Activated T-helper 1 cell treated with anti-CD3 and anti-CD28 coated beads, Interleukin-12 subunit alpha, Interleukin-12 subunit beta, Interleukin-2, Interleukin-4 antibody, amounts not matched to agents 30 ng/mL and 10 ng/mL and 1 ng/mL, durations not matched to agents 14 hours and 24 hours and 36 hours (primary cell): ENCODE measurements at regions not wholly inside any gene's neighbourhood (a gene's known extent, or its start where the extent isn't known, plus 50 kb on each side); places are given as distances from the start of the nearest gene placed in this dataset.

Experiments
- DNase-seq: peaks from one replicate; pipeline ENCODE4 v3.0.0; 2021; ENCODE audit warnings: low spot score
- H3K27ac Mint-ChIP-seq: one replicate; pipeline ENCODE4 v1.8.0; 2021; ENCODE audit warnings: mild to moderate bottlenecking, mixed read lengths
- H3K27me3 Mint-ChIP-seq: one replicate; pipeline ENCODE4 v1.8.0; 2022; ENCODE audit warnings: mild to moderate bottlenecking, moderate library complexity, mixed read lengths; ENCODE audit not compliant: insufficient read depth
- H3K36me3 Mint-ChIP-seq: one replicate; pipeline ENCODE4 v1.8.0; 2021; ENCODE audit warnings: low read depth, mixed read lengths
- H3K4me1 Mint-ChIP-seq: one replicate; pipeline ENCODE4 v1.8.0; 2021; ENCODE audit warnings: low read depth, mixed read lengths
- H3K4me3 Mint-ChIP-seq: one replicate; pipeline ENCODE4 v1.8.0; 2021; ENCODE audit warnings: mild to moderate bottlenecking, moderate library complexity, mixed read lengths
- H3K9me3 Mint-ChIP-seq: one replicate; pipeline ENCODE4 v1.8.0; 2021; ENCODE audit warnings: mixed read lengths
- intact Hi-C: fragments of 100-400 bp; cut with micrococcal nuclease; formaldehyde crosslinking; loops from one replicate; pipeline ENCODE4 v1.15.1; 2024

DNA sequence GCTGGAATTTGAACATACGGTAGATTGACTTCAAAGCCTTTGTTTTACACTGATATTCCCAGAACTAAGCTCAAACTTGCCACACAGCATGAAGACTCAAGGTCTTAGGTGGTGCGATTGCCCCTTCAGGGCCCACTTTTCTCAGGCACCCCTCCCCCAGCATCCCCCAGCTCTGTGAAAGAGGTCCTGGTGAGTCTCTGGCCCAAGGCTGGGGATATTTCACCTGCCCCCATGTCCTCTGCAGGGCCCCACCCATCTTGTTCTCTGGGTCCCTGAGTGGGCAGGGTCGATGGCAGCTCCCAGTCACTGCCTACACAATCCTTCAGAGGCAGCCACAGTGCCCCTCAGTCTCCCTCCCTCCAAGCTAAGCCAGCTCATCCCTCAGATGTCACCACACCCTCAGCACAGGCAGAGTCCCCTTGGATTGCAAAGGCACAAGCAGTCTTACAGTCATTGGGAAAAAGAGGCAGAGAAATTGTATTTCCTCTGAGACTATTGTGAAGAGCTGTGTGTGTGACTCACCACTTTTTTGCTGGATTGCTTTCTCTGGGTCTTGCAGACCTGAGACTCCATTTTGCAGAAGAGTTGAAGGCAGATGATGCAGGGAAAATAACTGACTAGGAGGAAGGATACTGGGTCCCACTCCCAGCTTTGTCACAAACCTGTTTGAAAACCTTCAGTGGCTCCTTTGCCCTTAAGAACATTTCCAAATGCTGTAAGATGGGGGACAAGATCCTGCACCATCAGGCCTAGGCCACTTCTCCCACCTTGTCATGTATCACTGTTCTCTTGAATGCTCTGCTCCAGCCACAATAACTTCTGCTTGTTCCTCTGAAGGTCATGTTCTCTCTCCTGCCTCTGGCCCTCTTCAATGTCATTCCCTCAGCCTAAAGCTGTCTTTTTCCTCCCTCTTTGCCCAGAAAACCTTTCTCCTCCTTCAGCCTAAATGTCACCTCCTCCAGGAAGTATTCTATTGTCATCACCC is 119.1 kb upstream of the GRIK3 start:
- Mint-ChIP-seq H3K27ac (no peak overlapping the region), H3K4me3 (no peak overlapping the region), H3K4me1 (no peaks in the 10 kb centered on the region), H3K9me3 (no peaks in the 10 kb centered on the region), H3K27me3 (no peaks in the 10 kb centered on the region), H3K36me3 (no peaks in the 10 kb centered on the region)
- no peak for DNase-seq
- intact Hi-C loops: no loop called here

DNA sequence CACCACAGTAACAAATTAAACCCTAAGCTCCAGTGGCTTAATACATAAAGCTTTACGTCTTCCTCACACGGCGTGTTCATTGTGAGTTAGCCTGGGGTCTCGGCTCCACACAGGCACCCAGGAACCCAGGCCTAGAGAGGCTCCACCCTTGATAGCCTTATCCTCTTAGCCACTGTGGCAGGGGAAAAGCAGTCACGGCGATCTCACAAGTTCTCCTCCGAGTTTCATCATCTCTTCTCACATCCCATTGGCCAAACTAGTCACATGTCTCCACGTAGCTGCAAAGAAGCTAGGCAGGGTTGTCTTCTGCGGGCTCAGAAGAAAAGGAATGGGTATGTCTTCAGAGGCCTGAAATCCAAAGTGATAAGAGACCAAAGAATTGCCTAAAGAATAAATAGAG is 122.3 kb upstream of the GRIK3 start:
- no peak overlapping the region for H3K4me3 Mint-ChIP-seq
- intact Hi-C loops: no loop called here
- no peaks in the 10 kb centered on the region for H3K27me3 Mint-ChIP-seq
- no peaks in the 10 kb centered on the region for H3K36me3 Mint-ChIP-seq
- DNase-seq: no peak
- no peak overlapping the region for H3K27ac Mint-ChIP-seq
- no peaks in the 10 kb centered on the region for H3K9me3 Mint-ChIP-seq
- H3K4me1 Mint-ChIP-seq: no peaks in the 10 kb centered on the region

GRCh38 chr1:37157634-37158033 is 123.3 kb upstream of the GRIK3 start:
- Mint-ChIP-seq H3K27me3 (no peaks in the 10 kb centered on the region), H3K9me3 (no peaks in the 10 kb centered on the region), H3K36me3 (no peaks in the 10 kb centered on the region), H3K4me3 (no peak overlapping the region), H3K27ac (no peak overlapping the region), H3K4me1 (no peaks in the 10 kb centered on the region)
- intact Hi-C loops: no loop called here
- DNase-seq: no peak

GRCh38 chr1:37158113-37158749 is 123.9 kb upstream of the GRIK3 start:
- H3K4me3 Mint-ChIP-seq: no peak overlapping the region
- intact Hi-C loops: no loop called here

GRCh38 chr1:37159102-37159501 is 124.8 kb upstream of the GRIK3 start:
- H3K36me3 Mint-ChIP-seq: no peaks in the 10 kb centered on the region
- H3K27ac Mint-ChIP-seq: no peak overlapping the region
- no peaks in the 10 kb centered on the region for H3K4me1 Mint-ChIP-seq
- no peak overlapping the region for H3K4me3 Mint-ChIP-seq
- no peak for DNase-seq
- H3K27me3 Mint-ChIP-seq: no peaks in the 10 kb centered on the region
- no peaks in the 10 kb centered on the region for H3K9me3 Mint-ChIP-seq
- intact Hi-C loops: no loop called here

More at GRCh38 chr1:37158113-37158749, 123.9 kb upstream of the GRIK3 start:
- Mint-ChIP-seq H3K4me1 (no peaks in the 10 kb centered on the region), H3K36me3 (no peaks in the 10 kb centered on the region), H3K27me3 (no peaks in the 10 kb centered on the region), H3K27ac (no peak overlapping the region), H3K9me3 (no peaks in the 10 kb centered on the region)
- no peak for DNase-seq

DNA sequence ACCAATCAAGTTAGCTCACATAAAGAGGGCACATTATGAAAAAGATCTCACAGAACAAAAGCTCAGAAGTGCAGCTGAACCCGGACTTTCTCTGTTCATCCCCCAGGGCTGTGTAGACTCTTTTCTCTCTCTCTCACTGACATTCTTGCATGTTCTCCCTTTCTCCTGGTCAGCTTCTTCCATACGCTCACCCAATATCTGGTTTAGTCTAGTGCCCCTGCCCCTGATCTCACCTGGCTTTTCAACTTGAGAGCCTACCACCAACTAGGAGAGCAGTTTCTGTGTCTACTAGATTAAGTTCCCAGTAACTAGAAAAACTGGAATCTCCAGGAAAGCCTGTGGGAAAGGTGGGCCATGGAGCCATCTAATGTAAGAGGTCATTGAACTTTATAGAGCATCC is 126.9 kb upstream of the GRIK3 start:
- intact Hi-C loops: no loop called here
- no peak overlapping the region for H3K4me3 Mint-ChIP-seq
- H3K4me1 Mint-ChIP-seq: no peaks in the 10 kb centered on the region
- no peaks in the 10 kb centered on the region for H3K27me3 Mint-ChIP-seq
- no peaks in the 10 kb centered on the region for H3K36me3 Mint-ChIP-seq
- no peak for DNase-seq
- H3K27ac Mint-ChIP-seq: no peak overlapping the region
- H3K9me3 Mint-ChIP-seq: no peaks in the 10 kb centered on the region

DNA sequence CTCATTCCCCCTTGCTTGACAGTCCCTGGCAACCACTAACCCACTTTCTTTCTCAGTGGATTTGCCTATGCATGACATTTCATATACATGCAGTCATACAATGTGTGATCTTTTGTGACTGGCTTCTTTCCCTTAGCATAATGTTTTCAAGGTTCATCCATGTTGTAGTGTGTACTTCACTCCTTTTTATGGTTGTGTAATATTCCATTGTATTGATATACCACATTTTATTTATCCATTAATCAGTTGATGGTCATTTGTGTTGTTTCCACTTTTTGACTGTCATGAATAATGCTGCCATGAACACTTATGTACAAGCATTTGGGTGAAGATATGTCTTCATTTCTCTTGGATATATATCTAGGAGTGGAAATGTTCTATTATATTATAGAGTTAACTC is 127.7 kb upstream of the GRIK3 start:
- H3K27me3 Mint-ChIP-seq: no peaks in the 10 kb centered on the region
- no peaks in the 10 kb centered on the region for H3K9me3 Mint-ChIP-seq
- H3K36me3 Mint-ChIP-seq: no peaks in the 10 kb centered on the region
- no peak for DNase-seq
- intact Hi-C loops: no loop called here
- no peak overlapping the region for H3K27ac Mint-ChIP-seq
- no peak overlapping the region for H3K4me3 Mint-ChIP-seq
- no peaks in the 10 kb centered on the region for H3K4me1 Mint-ChIP-seq

- no peaks in the 10 kb centered on the region for H3K4me1 Mint-ChIP-seq
- intact Hi-C loops: no loop called here
- H3K4me3 Mint-ChIP-seq: no peak overlapping the region
- no peaks in the 10 kb centered on the region for H3K27me3 Mint-ChIP-seq
- DNase-seq: no peak
- no peaks in the 10 kb centered on the region for H3K36me3 Mint-ChIP-seq
- no peak overlapping the region for H3K27ac Mint-ChIP-seq
- no peaks in the 10 kb centered on the region for H3K9me3 Mint-ChIP-seq
These were observed 131.7 kb upstream of the GRIK3 start for GRCh38 chr1:37166005-37166404.

DNA sequence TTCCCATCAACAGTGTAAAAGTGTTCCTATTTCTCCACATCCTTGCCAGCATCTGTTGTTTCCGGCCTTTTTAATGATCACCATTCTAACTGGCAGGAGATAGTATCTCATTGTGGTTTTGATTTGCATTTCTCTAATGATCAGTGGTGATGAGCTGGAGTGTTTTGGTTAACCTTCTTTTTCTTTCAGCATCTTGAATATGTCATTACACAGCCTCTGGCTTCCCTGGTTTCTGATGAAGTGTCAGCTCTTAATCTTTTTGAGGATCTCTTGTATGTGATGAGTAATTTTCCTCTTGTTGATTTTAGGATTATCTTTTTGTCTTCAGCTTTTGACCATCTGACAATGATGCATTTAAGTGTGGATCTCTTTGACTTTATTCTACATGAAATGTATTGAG is 133.2 kb upstream of the GRIK3 start:
- H3K36me3 Mint-ChIP-seq: no peaks in the 10 kb centered on the region
- no peaks in the 10 kb centered on the region for H3K4me1 Mint-ChIP-seq
- H3K27me3 Mint-ChIP-seq: no peaks in the 10 kb centered on the region
- H3K9me3 Mint-ChIP-seq: no peaks in the 10 kb centered on the region
- H3K4me3 Mint-ChIP-seq: no peak overlapping the region
- intact Hi-C loops: no loop called here
- H3K27ac Mint-ChIP-seq: no peak overlapping the region
- DNase-seq: no peak

- no peaks in the 10 kb centered on the region for H3K9me3 Mint-ChIP-seq
- DNase-seq: no peak
- no peaks in the 10 kb centered on the region for H3K4me1 Mint-ChIP-seq
- H3K27me3 Mint-ChIP-seq: no peaks in the 10 kb centered on the region
- H3K4me3 Mint-ChIP-seq: no peak overlapping the region
- no peaks in the 10 kb centered on the region for H3K36me3 Mint-ChIP-seq
- H3K27ac Mint-ChIP-seq: no peak overlapping the region
- intact Hi-C loops: no loop called here
These were observed 134.9 kb upstream of the GRIK3 start for GRCh38 chr1:37169241-37169640.

DNA sequence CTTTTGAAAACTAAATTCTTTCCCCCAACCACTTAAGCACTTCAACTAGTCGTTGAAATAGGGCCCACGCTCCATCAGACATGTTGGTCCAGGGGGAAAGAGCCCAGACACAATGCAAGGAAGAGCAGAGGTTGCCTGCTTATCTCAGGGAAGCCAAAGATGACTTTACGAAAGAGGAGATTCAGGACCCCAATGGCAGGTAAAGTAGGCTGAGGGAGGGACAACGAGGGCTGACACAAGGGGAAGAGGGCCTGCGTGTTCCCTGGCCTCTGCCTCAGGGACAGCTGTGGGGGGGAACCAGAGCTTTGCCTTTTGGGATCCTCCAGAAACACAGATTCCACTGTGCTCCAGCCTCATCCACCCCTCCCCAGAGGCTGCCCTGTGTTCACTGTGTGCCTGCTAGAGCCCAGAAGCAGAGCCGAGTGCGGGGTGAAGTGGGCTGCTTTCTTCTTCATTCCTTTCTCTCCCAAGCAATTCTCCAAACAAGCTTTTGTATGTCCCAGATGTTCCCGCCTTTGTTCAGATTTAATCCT is 135.5 kb upstream of the GRIK3 start:
- Mint-ChIP-seq H3K27ac (no peak overlapping the region), H3K4me1 (no peaks in the 10 kb centered on the region), H3K9me3 (no peaks in the 10 kb centered on the region), H3K4me3 (no peak overlapping the region), H3K27me3 (no peaks in the 10 kb centered on the region), H3K36me3 (no peaks in the 10 kb centered on the region)
- intact Hi-C loops: no loop called here
- DNase-seq: no peak

GRCh38 chr1:37171691-37172090 is 137.4 kb upstream of the GRIK3 start:
- intact Hi-C loops: no loop called here
- Mint-ChIP-seq H3K4me3 (no peak overlapping the region), H3K36me3 (no peaks in the 10 kb centered on the region)

GRCh38 chr1:37174341-37174740 is 140.0 kb upstream of the GRIK3 start:
- H3K27ac Mint-ChIP-seq: no peak overlapping the region
- H3K4me1 Mint-ChIP-seq: no peaks in the 10 kb centered on the region
- H3K4me3 Mint-ChIP-seq: no peak overlapping the region
- intact Hi-C loops: no loop called here
- no peaks in the 10 kb centered on the region for H3K36me3 Mint-ChIP-seq
- H3K9me3 Mint-ChIP-seq: no peaks in the 10 kb centered on the region
- DNase-seq: no peak
- peaks cover 3% of the 10 kb centered on the region for H3K27me3 Mint-ChIP-seq

More at GRCh38 chr1:37171691-37172090, 137.4 kb upstream of the GRIK3 start:
- no peak overlapping the region for H3K27ac Mint-ChIP-seq
- H3K4me1 Mint-ChIP-seq: no peaks in the 10 kb centered on the region
- H3K9me3 Mint-ChIP-seq: no peaks in the 10 kb centered on the region
- no peak for DNase-seq
- H3K27me3 Mint-ChIP-seq: no peaks in the 10 kb centered on the region
